ENCODE measurements at regions not wholly inside any gene's neighbourhood (a gene's known extent, or its start where the extent isn't known, plus 50 kb on each side); places are given as distances from the start of the nearest gene placed in this dataset.

DNA sequence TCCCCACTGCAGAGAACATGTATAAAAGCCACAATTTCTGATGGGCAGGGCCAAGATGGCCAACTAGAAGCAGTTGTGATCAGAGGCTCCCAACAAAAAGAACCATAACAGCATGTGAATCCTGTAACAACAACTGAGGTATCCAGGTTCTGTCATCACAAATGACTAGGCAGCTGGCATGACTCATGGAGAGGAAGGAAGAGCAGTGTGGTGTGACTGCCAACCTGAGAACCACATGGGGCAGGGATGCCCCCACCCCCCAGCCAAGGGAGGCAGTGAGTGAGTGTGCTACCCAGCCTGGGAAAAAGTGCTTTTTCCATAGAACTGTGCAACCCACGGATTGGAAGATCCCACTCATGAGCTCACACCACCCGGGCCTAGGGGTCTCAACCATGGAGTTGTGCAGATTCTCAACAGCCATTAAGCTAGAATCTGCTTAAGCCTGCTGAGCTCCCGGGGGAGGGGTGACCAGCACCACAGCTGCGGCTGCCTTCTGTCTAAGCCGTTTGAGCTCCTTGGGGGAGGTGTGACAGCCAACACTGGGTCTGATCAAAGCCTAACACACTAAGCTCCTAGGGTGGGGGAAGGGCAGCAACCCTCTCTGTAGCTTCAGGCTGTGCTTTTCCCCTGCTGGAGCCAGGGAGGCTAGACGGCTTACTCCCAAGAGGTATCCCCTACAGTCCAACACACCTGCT lies 80.1 kb upstream of the DMAC1 start:
- no peak overlapping the region for H3K4me3 ChIP-seq (ENCODE audit: low read length)
- peak; percentile 42 to 61 for DNase-seq
- Mint-ChIP-seq H3K36me3 (peaks cover 12% of the 10 kb centered on the region), H3K4me1 (peaks cover 21 to 33% of the 10 kb centered on the region in 2 donors), H3K27me3 (ENCODE audit: low read depth in 2 of 2) (no peaks in the 10 kb centered on the region), H3K4me3 (peak overlapping the region; percentile 69), H3K9me3 (peaks cover 2% of the 10 kb centered on the region in 2 donors), H3K27ac (peak overlapping the region; percentile 34 to 36)
- H3K27me3 ChIP-seq (ENCODE audit: control insufficient read depth, insufficient read depth, low read length), result no peaks in the 10 kb centered on the region
- intact Hi-C loops (cut with micrococcal nuclease), result loop anchor here (1.0 kb wide), 1 partner anchor 97 kb away; no protein-coding TSS in a partner anchor
- no peak overlapping the region for H3K27ac ChIP-seq (ENCODE audit: low read length)
- 30% methylated on average over 6 of the region's 6 CpGs for WGBS (ENCODE audit: insufficient coverage)
- no peaks in the 10 kb centered on the region for H3K9me3 ChIP-seq (ENCODE audit: control insufficient read depth, insufficient read depth, low read length)
- H3K4me1 ChIP-seq (ENCODE audit: control insufficient read depth, insufficient read depth, low read length), result peaks cover 16% of the 10 kb centered on the region
- no peak for TF ChIP-seq CTCF (IDR thresholded peaks at IDR 0.05)
- H3K36me3 ChIP-seq (ENCODE audit: control insufficient read depth, insufficient read depth, low read length), result no peaks in the 10 kb centered on the region
- ATAC-seq, result peak; percentile 84 to 90 (median 85)

- H3K9me3 ChIP-seq (ENCODE audit: control insufficient read depth, insufficient read depth, low read length), result no peaks in the 10 kb centered on the region
- no CpG with 5 or more reads among the region's 2 CpGs for WGBS (ENCODE audit: insufficient coverage)
- H3K27me3 ChIP-seq (ENCODE audit: control insufficient read depth, insufficient read depth, low read length), result no peaks in the 10 kb centered on the region
- no peaks in the 10 kb centered on the region for H3K4me1 ChIP-seq (ENCODE audit: control insufficient read depth, insufficient read depth, low read length)
- no peak overlapping the region for H3K27ac ChIP-seq (ENCODE audit: low read length)
- no peak overlapping the region for H3K27ac Mint-ChIP-seq
- DNase-seq (no peak), ATAC-seq (no peak)
- H3K36me3 ChIP-seq (ENCODE audit: control insufficient read depth, insufficient read depth, low read length), result no peaks in the 10 kb centered on the region
- no peak overlapping the region for H3K4me3 Mint-ChIP-seq
- no peak overlapping the region for H3K4me3 ChIP-seq (ENCODE audit: low read length)
- no peaks in the 10 kb centered on the region for H3K27me3 Mint-ChIP-seq (ENCODE audit: low read depth in 2 of 2)
- peaks cover 0 to 2% of the 10 kb centered on the region in 2 donors for H3K9me3 Mint-ChIP-seq
- no peak for TF ChIP-seq CTCF (IDR thresholded peaks at IDR 0.05)
- H3K36me3 Mint-ChIP-seq, result peaks cover 5% of the 10 kb centered on the region
- intact Hi-C loops (cut with micrococcal nuclease), result no loop called here
- H3K4me1 Mint-ChIP-seq, result no peaks in the 10 kb centered on the region
Measured at GRCh38 chr9:7871977-7872730, 72.6 kb upstream of the DMAC1 start.

DNA sequence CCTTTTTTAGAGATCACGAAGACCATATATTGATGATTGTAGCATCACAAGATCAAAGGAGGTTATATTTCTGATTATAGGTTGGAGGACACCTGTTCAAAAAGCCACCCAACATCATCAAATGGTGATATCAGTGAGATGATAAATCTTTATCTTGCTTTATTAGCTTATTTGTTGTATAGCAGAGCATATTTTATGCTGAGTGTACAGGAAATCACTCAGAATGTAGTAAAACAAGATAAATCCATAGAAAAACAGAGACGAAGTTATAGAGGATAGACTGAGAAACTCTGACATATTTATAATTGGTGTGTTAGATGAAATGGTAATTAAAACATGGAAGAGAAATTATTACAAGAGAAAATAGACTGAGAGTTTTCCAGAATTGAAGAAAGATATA lies 69.8 kb upstream of the DMAC1 start:
- no peaks in the 10 kb centered on the region for H3K36me3 ChIP-seq (ENCODE audit: control insufficient read depth, insufficient read depth, low read length)
- no peak for DNase-seq
- H3K9me3 ChIP-seq (ENCODE audit: control insufficient read depth, insufficient read depth, low read length), result no peaks in the 10 kb centered on the region
- Mint-ChIP-seq H3K4me3 (no peak overlapping the region), H3K27me3 (ENCODE audit: low read depth in 2 of 2) (no peaks in the 10 kb centered on the region), H3K4me1 (no peaks in the 10 kb centered on the region), H3K27ac (no peak overlapping the region), H3K36me3 (no peaks in the 10 kb centered on the region), H3K9me3 (no peaks in the 10 kb centered on the region)
- WGBS (ENCODE audit: insufficient coverage), result 100% methylated on average over 1 of the region's 2 CpGs
- no peak overlapping the region for H3K4me3 ChIP-seq (ENCODE audit: low read length)
- TF ChIP-seq CTCF (IDR thresholded peaks at IDR 0.05), result no peak
- no peaks in the 10 kb centered on the region for H3K27me3 ChIP-seq (ENCODE audit: control insufficient read depth, insufficient read depth, low read length)
- no peak for ATAC-seq
- no peak overlapping the region for H3K27ac ChIP-seq (ENCODE audit: low read length)
- H3K4me1 ChIP-seq (ENCODE audit: control insufficient read depth, insufficient read depth, low read length), result no peaks in the 10 kb centered on the region
- intact Hi-C loops (cut with micrococcal nuclease), result no loop called here
